ENCODE measurements at regions not wholly inside any gene's neighbourhood (a gene's known extent, or its start where the extent isn't known, plus 50 kb on each side); places are given as distances from the start of the nearest gene placed in this dataset.

DNA sequence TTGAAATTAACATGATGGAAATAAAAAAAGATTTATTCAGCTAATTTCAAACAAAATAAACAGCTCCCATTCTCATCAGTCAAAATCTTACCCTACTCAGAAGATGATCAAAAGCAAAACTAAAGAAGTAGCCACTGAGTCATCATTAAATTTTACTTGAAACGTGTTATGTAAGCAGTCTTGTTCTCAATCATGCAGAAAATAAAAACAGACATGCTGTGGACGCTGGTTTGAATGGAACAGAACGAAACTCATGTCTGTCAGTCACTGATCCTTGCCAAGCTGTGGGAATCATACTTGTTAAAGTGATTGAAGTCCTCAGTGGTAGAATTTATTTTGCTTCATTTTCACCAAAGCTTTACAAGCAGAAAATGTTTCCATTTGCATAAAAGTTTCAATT lies 77.2 kb upstream of the TLR3 start:
- no peaks in the 10 kb centered on the region for H3K36me3 ChIP-seq (ENCODE audit: insufficient read depth, low read length)
- H3K4me3 ChIP-seq = no peak overlapping the region
- no peak for DNase-seq (ENCODE audit: low read depth, low spot score)
- no peak overlapping the region for H3K27ac ChIP-seq
- TF ChIP-seq POLR2AphosphoS5 (IDR thresholded peaks at IDR 0.05; ENCODE audit: borderline replicate concordance, low read depth, low read length) = no peak
- no peaks in the 10 kb centered on the region for H3K9me3 ChIP-seq (ENCODE audit: low read depth, low read length)
- H3K9ac ChIP-seq (ENCODE audit: insufficient read length) = no peak overlapping the region

- Histone ChIP-seq H3K36me3 (ENCODE audit: insufficient read depth, low read length) (no peaks in the 10 kb centered on the region), H3K9me3 (ENCODE audit: low read depth, low read length) (no peaks in the 10 kb centered on the region), H3K9ac (ENCODE audit: insufficient read length) (no peak overlapping the region), H3K27ac (no peak overlapping the region), H3K4me3 (no peak overlapping the region)
- TF ChIP-seq EZH2 (IDR thresholded peaks at IDR 0.05) = no peak
- TF ChIP-seq FOXP2 (optimal IDR thresholded peaks at IDR 0.05; ENCODE audit: control extremely low read depth, extremely low read length, insufficient read depth) = no peak
- no peak for TF ChIP-seq POLR2AphosphoS5 (IDR thresholded peaks at IDR 0.05; ENCODE audit: borderline replicate concordance, low read depth, low read length)
- DNase-seq (ENCODE audit: low read depth, low spot score) = no peak
Measured at GRCh38 chr4:185992585-185992984, 76.4 kb upstream of the TLR3 start.

DNA sequence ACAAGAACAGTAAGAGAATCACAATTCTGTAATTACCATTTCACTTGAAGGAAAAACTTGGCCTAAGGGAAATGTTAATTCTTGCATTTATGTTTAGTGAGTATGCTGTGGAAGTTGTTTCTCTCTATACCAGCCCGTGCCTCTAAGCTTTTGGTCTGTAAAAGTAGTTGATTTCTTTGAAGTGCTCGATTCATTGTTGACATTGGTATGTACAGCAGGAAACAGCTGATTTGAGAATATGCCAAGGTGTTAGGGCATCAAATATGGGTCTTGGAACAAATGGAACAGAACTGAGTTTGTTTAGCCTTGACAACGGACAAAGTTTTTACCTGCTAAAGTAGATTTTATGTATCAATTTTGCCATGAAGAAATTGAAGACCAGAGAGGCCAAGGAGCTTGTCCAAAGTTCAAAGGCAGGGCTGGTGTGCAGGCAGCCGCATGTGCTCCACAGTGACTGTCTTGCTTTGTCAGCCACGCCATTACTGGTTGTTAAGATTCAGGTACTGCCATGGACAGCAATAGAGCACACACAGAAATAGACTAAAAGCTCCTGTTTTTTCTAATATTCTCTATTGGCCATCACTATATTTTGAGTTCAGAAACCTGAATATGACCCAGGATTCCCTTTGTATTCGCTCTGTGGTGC lies 75.5 kb upstream of the TLR3 start:
- Histone ChIP-seq H3K36me3 (ENCODE audit: insufficient read depth, low read length) (no peaks in the 10 kb centered on the region), H3K9me3 (ENCODE audit: low read depth, low read length) (no peaks in the 10 kb centered on the region), H3K9ac (ENCODE audit: insufficient read length) (no peak overlapping the region), H3K4me3 (no peak overlapping the region), H3K27ac (no peak overlapping the region)
- TF ChIP-seq FOXP2 (optimal IDR thresholded peaks at IDR 0.05; ENCODE audit: control extremely low read depth, extremely low read length, insufficient read depth) = no peak
- TF ChIP-seq POLR2AphosphoS5 (IDR thresholded peaks at IDR 0.05; ENCODE audit: borderline replicate concordance, low read depth, low read length) = no peak
- no peak for TF ChIP-seq EZH2 (IDR thresholded peaks at IDR 0.05)
- DNase-seq (ENCODE audit: low read depth, low spot score) = no peak

- H3K9me3 ChIP-seq (ENCODE audit: low read depth, low read length) = no peaks in the 10 kb centered on the region
- no peak for TF ChIP-seq FOXP2 (optimal IDR thresholded peaks at IDR 0.05; ENCODE audit: control extremely low read depth, extremely low read length, insufficient read depth)
- TF ChIP-seq POLR2AphosphoS5 (IDR thresholded peaks at IDR 0.05; ENCODE audit: borderline replicate concordance, low read depth, low read length) = no peak
- TF ChIP-seq EZH2 (IDR thresholded peaks at IDR 0.05) = no peak
- H3K27ac ChIP-seq = no peak overlapping the region
- no peak overlapping the region for H3K4me3 ChIP-seq
- DNase-seq (ENCODE audit: low read depth, low spot score) = no peak
- H3K9ac ChIP-seq (ENCODE audit: insufficient read length) = no peak overlapping the region
- H3K36me3 ChIP-seq (ENCODE audit: insufficient read depth, low read length) = no peaks in the 10 kb centered on the region
Measured at GRCh38 chr4:185994750-185995149, 74.2 kb upstream of the TLR3 start.

- Histone ChIP-seq H3K27ac (no peak overlapping the region), H3K9ac (ENCODE audit: insufficient read length) (no peak overlapping the region), H3K4me3 (no peak overlapping the region), H3K9me3 (ENCODE audit: low read depth, low read length) (no peaks in the 10 kb centered on the region), H3K36me3 (ENCODE audit: insufficient read depth, low read length) (no peaks in the 10 kb centered on the region)
- TF ChIP-seq POLR2AphosphoS5 (IDR thresholded peaks at IDR 0.05; ENCODE audit: borderline replicate concordance, low read depth, low read length) = no peak
- TF ChIP-seq FOXP2 (optimal IDR thresholded peaks at IDR 0.05; ENCODE audit: control extremely low read depth, extremely low read length, insufficient read depth) = no peak
- no peak for TF ChIP-seq EZH2 (IDR thresholded peaks at IDR 0.05)
- DNase-seq (ENCODE audit: low read depth, low spot score) = no peak
Measured at GRCh38 chr4:185995665-185996064, 73.3 kb upstream of the TLR3 start.

DNA sequence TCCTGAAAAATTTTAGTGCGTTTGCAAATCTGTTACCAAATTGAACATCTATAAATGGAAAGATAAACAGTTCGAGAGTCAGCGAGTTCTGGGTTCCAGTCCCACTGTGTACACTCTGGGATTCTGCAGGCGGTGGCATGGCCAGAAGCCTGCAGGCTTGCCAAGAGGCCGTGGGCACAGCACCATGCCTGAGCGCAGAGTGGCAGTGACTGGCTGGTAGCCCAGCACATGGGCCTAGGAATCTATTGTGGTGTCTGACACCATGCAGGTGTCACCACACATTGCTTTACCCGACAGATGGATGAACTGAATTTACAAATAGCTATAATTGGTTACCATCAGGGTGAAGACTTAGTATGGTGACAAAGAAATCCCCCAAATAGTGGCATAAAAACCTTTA lies 71.7 kb upstream of the TLR3 start:
- no peak for DNase-seq (ENCODE audit: low read depth, low spot score)
- H3K27ac ChIP-seq = no peak overlapping the region
- TF ChIP-seq POLR2AphosphoS5 (IDR thresholded peaks at IDR 0.05; ENCODE audit: borderline replicate concordance, low read depth, low read length) (no peak), EZH2 (IDR thresholded peaks at IDR 0.05) (no peak), FOXP2 (optimal IDR thresholded peaks at IDR 0.05; ENCODE audit: control extremely low read depth, extremely low read length, insufficient read depth) (no peak)
- no peak overlapping the region for H3K4me3 ChIP-seq
- no peaks in the 10 kb centered on the region for H3K9me3 ChIP-seq (ENCODE audit: low read depth, low read length)
- no peak overlapping the region for H3K9ac ChIP-seq (ENCODE audit: insufficient read length)
- H3K36me3 ChIP-seq (ENCODE audit: insufficient read depth, low read length) = no peaks in the 10 kb centered on the region

DNA sequence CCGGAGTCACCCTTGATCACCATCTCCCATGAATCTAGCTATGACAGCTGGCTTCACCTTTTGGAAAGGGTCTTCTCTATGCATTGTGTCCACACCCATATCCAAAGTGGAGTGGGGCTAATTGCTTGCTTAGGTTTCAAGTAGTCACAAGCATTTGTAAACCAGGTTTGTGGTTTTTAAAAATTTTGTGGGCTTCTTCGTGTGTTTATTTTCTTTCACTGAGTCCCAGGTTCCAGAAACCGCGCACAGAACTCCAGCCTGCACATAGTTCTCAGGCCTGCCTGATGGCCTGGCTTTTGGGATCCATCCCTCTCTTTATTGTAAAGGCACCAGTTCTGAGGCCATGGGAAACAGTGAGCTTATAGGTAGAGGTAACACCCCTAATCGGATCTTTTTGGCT lies 70.2 kb upstream of the TLR3 start:
- Histone ChIP-seq H3K36me3 (ENCODE audit: insufficient read depth, low read length) (no peaks in the 10 kb centered on the region), H3K9me3 (ENCODE audit: low read depth, low read length) (no peaks in the 10 kb centered on the region), H3K9ac (ENCODE audit: insufficient read length) (no peak overlapping the region), H3K4me3 (no peak overlapping the region), H3K27ac (no peak overlapping the region)
- no peak for DNase-seq (ENCODE audit: low read depth, low spot score)
- TF ChIP-seq FOXP2 (optimal IDR thresholded peaks at IDR 0.05; ENCODE audit: control extremely low read depth, extremely low read length, insufficient read depth) = no peak
- no peak for TF ChIP-seq EZH2 (IDR thresholded peaks at IDR 0.05)
- TF ChIP-seq POLR2AphosphoS5 (IDR thresholded peaks at IDR 0.05; ENCODE audit: borderline replicate concordance, low read depth, low read length) = no peak

DNA sequence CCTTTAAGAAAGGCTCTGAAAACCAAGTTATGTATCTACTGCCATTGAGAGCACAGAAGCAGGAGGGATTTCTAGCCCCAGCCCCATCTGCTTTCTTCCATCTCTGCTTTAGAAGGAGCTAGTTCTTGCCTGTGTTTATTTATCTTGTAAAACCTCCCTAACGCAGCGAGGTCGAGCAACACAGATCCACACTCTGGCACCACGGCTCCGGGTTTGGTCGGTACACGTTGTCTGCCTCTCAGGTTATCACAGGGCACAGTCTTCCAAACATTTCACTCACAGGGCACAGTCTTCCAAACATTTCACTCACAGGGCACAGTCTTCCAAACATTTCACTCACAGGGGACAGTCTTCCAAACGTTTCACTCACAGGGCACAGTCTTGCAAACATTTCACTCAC lies 69.7 kb upstream of the TLR3 start:
- TF ChIP-seq FOXP2 (optimal IDR thresholded peaks at IDR 0.05; ENCODE audit: control extremely low read depth, extremely low read length, insufficient read depth) (no peak), POLR2AphosphoS5 (IDR thresholded peaks at IDR 0.05; ENCODE audit: borderline replicate concordance, low read depth, low read length) (no peak), EZH2 (IDR thresholded peaks at IDR 0.05) (no peak)
- no peak overlapping the region for H3K4me3 ChIP-seq
- no peaks in the 10 kb centered on the region for H3K9me3 ChIP-seq (ENCODE audit: low read depth, low read length)
- no peaks in the 10 kb centered on the region for H3K36me3 ChIP-seq (ENCODE audit: insufficient read depth, low read length)
- H3K27ac ChIP-seq = no peak overlapping the region
- no peak overlapping the region for H3K9ac ChIP-seq (ENCODE audit: insufficient read length)
- no peak for DNase-seq (ENCODE audit: low read depth, low spot score)

DNA sequence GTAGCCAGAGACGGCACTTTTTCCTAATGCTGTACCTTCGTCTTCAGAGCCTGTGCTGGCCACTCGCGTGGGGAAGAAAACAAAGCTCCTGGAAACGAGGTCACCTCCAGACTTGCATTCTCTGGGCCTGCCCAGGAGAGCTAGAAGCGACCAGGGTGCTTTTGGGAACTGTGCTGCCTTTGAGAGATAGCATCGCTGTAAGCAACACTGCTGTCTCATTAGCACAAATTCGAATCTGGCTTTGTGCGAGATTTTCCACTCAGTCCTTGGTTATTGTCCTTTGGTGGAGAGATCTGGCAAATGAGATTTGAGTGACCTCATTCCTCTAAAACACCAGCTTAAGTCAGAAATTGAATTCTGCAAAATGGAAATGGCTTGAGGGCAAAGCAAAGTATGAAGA lies 66.1 kb upstream of the TLR3 start:
- H3K9me3 ChIP-seq (ENCODE audit: low read depth, low read length) = no peaks in the 10 kb centered on the region
- H3K36me3 ChIP-seq (ENCODE audit: insufficient read depth, low read length) = no peaks in the 10 kb centered on the region
- no peak for DNase-seq (ENCODE audit: low read depth, low spot score)
- H3K9ac ChIP-seq (ENCODE audit: insufficient read length) = no peak overlapping the region
- no peak overlapping the region for H3K27ac ChIP-seq
- H3K4me3 ChIP-seq = no peak overlapping the region
- TF ChIP-seq EZH2 (IDR thresholded peaks at IDR 0.05) (no peak), POLR2AphosphoS5 (IDR thresholded peaks at IDR 0.05; ENCODE audit: borderline replicate concordance, low read depth, low read length) (no peak), FOXP2 (optimal IDR thresholded peaks at IDR 0.05; ENCODE audit: control extremely low read depth, extremely low read length, insufficient read depth) (no peak)
